Caco-2 (cell line): ENCODE measurements at regions not wholly inside any gene's neighbourhood (a gene's known extent, or its start where the extent isn't known, plus 50 kb on each side); places are given as distances from the start of the nearest gene placed in this dataset.

Experiments
- BruUV-seq: library from RNA; stranded (reverse); fragments of 400-500 nt; replicated peaks from 2 replicates; lab custom pipeline; 2021; lab: Mats Ljungman, UMichigan
- CTCF ChIA-PET: fragments of 300-600 bp; sonication (Branson Sonifier 250); formaldehyde crosslinking; loops from one replicate; lab custom pipeline; 2022; ENCODE audit warnings: antibody characterized with exemption; lab: Charles Lee
- POLR2A ChIA-PET: fragments of 300-600 bp; sonication (Branson Sonifier 250); formaldehyde crosslinking; loops from one replicate; lab custom pipeline; 2022; ENCODE audit warnings: antibody characterized with exemption; lab: Charles Lee
- DNase-seq, 2 experiments: peaks; one replicate each; pipeline versions ENCODE4 v3.0.0 to v3.0.0-alpha.2; 2020 to 2022
- H3K27me3 ChIP-seq: replicated peaks from 2 replicates; pipeline ENCODE4 v1.6.0; 2011; ENCODE audit warnings: low read length; ENCODE audit not compliant: control insufficient read depth, insufficient read depth
- H3K36me3 ChIP-seq: 2 replicates; pipeline ENCODE4 v1.5.1; 2011; ENCODE audit warnings: low read length; ENCODE audit not compliant: control insufficient read depth, insufficient read depth
- H3K4me1 ChIP-seq: fragments of 250-450 bp; sonication (Bioruptor Pico); 2 replicates; pipeline ENCODE4 v1.5.1; 2020; ENCODE audit warnings: mild to moderate bottlenecking
- H3K4me3 ChIP-seq: 2 replicates; pipeline ENCODE4 v1.5.1; 2011; ENCODE audit warnings: low read depth, mild to moderate bottlenecking, control low read depth, low read length
- H3K9me3 ChIP-seq: fragments of 250-450 bp; sonication (Bioruptor Pico); 2 replicates; pipeline ENCODE4 v1.5.1; 2020; ENCODE audit warnings: mild to moderate bottlenecking, moderate library complexity
- H3K27ac Mint-ChIP-seq: one replicate; pipeline ENCODE4 v1.8.0; 2022; ENCODE audit warnings: mixed read lengths; ENCODE audit not compliant: unreplicated experiment
- H3K27me3 Mint-ChIP-seq: one replicate; pipeline ENCODE4 v1.8.0; 2022; ENCODE audit warnings: mixed read lengths; ENCODE audit not compliant: insufficient read depth, unreplicated experiment
- H3K36me3 Mint-ChIP-seq: one replicate; pipeline ENCODE4 v1.8.0; 2022; ENCODE audit warnings: mild to moderate bottlenecking, mixed read lengths; ENCODE audit not compliant: insufficient read depth, unreplicated experiment
- H3K4me1 Mint-ChIP-seq: one replicate; pipeline ENCODE4 v1.8.0; 2022; ENCODE audit warnings: low read depth, mixed read lengths; ENCODE audit not compliant: unreplicated experiment
- H3K4me3 Mint-ChIP-seq: one replicate; pipeline ENCODE4 v1.8.0; 2022; ENCODE audit warnings: mild to moderate bottlenecking, moderate library complexity, mixed read lengths; ENCODE audit not compliant: unreplicated experiment
- H3K9me3 Mint-ChIP-seq: one replicate; pipeline ENCODE4 v1.8.0; 2022; ENCODE audit warnings: mixed read lengths; ENCODE audit not compliant: unreplicated experiment
- CTCF ChIP-seq, 2 experiments: fragments of 200-600 bp in 1 of 2; IDR thresholded peaks; 1 replicate in 1 of 2; 2 replicates in 1 of 2; pipeline versions ENCODE4 v1.5.1 to v1.8.0; 2011 to 2022; ENCODE audit warnings: antibody characterized with exemption in 1 of 2, control low read depth in 1 of 2, inconsistent platforms in 1 of 2, low read depth in 1 of 2, low read length in 1 of 2, mild to moderate bottlenecking in 1 of 2, moderate library complexity in 1 of 2; ENCODE audit not compliant: insufficient read depth in 1 of 2, severe bottlenecking in 1 of 2, unreplicated experiment in 1 of 2
- intact Hi-C: fragments of 100-400 bp; cut with micrococcal nuclease; formaldehyde crosslinking; loops from one replicate; pipeline ENCODE4 v1.10.0; 2022; ENCODE audit not compliant: unreplicated experiment

DNA sequence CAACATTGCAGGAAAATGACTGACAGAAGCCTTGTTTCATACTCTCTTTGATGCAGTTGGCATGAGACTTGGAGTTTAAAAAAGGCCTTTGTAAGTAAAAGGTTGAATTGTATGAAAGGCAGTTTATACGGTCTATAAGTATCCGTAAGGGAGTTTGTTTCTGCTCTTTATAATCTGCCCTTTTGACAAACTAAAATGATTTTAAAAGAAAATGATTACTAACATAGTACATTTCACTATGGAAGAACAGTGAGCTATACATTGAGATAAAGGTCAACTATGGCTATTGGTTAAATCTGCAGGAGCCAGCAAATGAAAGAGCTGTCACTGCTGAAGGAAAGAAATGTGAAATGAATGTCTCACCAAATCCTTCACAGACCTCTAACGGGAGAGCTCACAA is 296.1 kb upstream of the SLITRK6 start:
- Histone ChIP-seq H3K9me3 (no peaks in the 10 kb centered on the region), H3K4me3 (no peak overlapping the region), H3K4me1 (no peaks in the 10 kb centered on the region), H3K27me3 (no peaks in the 10 kb centered on the region), H3K36me3 (no peaks in the 10 kb centered on the region)
- H3K27me3 Mint-ChIP-seq: no peaks in the 10 kb centered on the region
- BruUV-seq: no TSS peak
- no peaks in the 10 kb centered on the region for H3K36me3 Mint-ChIP-seq
- DNase-seq: no peak
- TF ChIP-seq CTCF (IDR thresholded peaks at IDR 0.05; ENCODE audit: insufficient read depth in 1 of 2, low read depth in 1 of 2, low read length in 1 of 2, severe bottlenecking in 1 of 2, unreplicated experiment in 1 of 2): no peak
- no peak overlapping the region for H3K4me3 Mint-ChIP-seq
- intact Hi-C loops: no loop called here
- CTCF ChIA-PET: no interaction called here
- no peak overlapping the region for H3K27ac Mint-ChIP-seq
- POLR2A ChIA-PET: no interaction called here
- H3K9me3 Mint-ChIP-seq: no peaks in the 10 kb centered on the region
- no peaks in the 10 kb centered on the region for H3K4me1 Mint-ChIP-seq

GRCh38 chr13:86090181-86090580 is 291.0 kb upstream of the SLITRK6 start:
- CTCF ChIA-PET: no interaction called here
- intact Hi-C loops: no loop called here

GRCh38 chr13:86087244-86087643 is 288.0 kb upstream of the SLITRK6 start:
- CTCF ChIA-PET: no interaction called here
- H3K27me3 ChIP-seq: no peaks in the 10 kb centered on the region
- no peaks in the 10 kb centered on the region for H3K4me1 ChIP-seq
- H3K9me3 ChIP-seq: no peaks in the 10 kb centered on the region
- Mint-ChIP-seq H3K4me3 (no peak overlapping the region), H3K9me3 (no peaks in the 10 kb centered on the region), H3K4me1 (no peaks in the 10 kb centered on the region), H3K27me3 (no peaks in the 10 kb centered on the region), H3K36me3 (no peaks in the 10 kb centered on the region), H3K27ac (no peak overlapping the region)
- BruUV-seq: no TSS peak
- intact Hi-C loops: no loop called here
- POLR2A ChIA-PET: no interaction called here
- no peak for TF ChIP-seq CTCF (IDR thresholded peaks at IDR 0.05; ENCODE audit: insufficient read depth in 1 of 2, low read depth in 1 of 2, low read length in 1 of 2, severe bottlenecking in 1 of 2, unreplicated experiment in 1 of 2)
- H3K4me3 ChIP-seq: no peak overlapping the region
- H3K36me3 ChIP-seq: no peaks in the 10 kb centered on the region
- no peak for DNase-seq

More at GRCh38 chr13:86090181-86090580, 291.0 kb upstream of the SLITRK6 start:
- H3K27ac Mint-ChIP-seq: no peak overlapping the region
- no peaks in the 10 kb centered on the region for H3K9me3 ChIP-seq
- H3K27me3 Mint-ChIP-seq: no peaks in the 10 kb centered on the region
- no peak overlapping the region for H3K4me3 ChIP-seq
- POLR2A ChIA-PET: no interaction called here
- BruUV-seq: no TSS peak
- H3K36me3 Mint-ChIP-seq: no peaks in the 10 kb centered on the region
- no peak for DNase-seq
- no peaks in the 10 kb centered on the region for H3K36me3 ChIP-seq
- no peak overlapping the region for H3K4me3 Mint-ChIP-seq
- no peaks in the 10 kb centered on the region for H3K4me1 Mint-ChIP-seq
- H3K4me1 ChIP-seq: no peaks in the 10 kb centered on the region
- no peaks in the 10 kb centered on the region for H3K27me3 ChIP-seq
- H3K9me3 Mint-ChIP-seq: no peaks in the 10 kb centered on the region
- TF ChIP-seq CTCF (IDR thresholded peaks at IDR 0.05; ENCODE audit: insufficient read depth in 1 of 2, low read depth in 1 of 2, low read length in 1 of 2, severe bottlenecking in 1 of 2, unreplicated experiment in 1 of 2): no peak
